GM19455 (cell line): ENCODE measurements at regions not wholly inside any gene's neighbourhood (a gene's known extent, or its start where the extent isn't known, plus 50 kb on each side); places are given as distances from the start of the nearest gene placed in this dataset.
"Not testable (repeated sequence)": the region's sequence is repeated elsewhere in the genome, so short reads cannot be mapped to it uniquely, and the experiment has no call there.

Experiments
- ATAC-seq: cut with Tn5 transposase; IDR thresholded peaks from one replicate; pipeline ENCODE4 v1.9.1; 2021; ENCODE audit not compliant: unreplicated experiment

GRCh38 chr5:111836426-111836825 is 79.4 kb upstream of the NREP start:
- no peak for ATAC-seq

- no peak for ATAC-seq
These were observed 78.1 kb upstream of the NREP start for GRCh38 chr5:111834926-111835599.

GRCh38 chr5:111830333-111830732 is 73.3 kb upstream of the NREP start:
- ATAC-seq = no peak

- no peak for ATAC-seq
These were observed 72.7 kb upstream of the NREP start for GRCh38 chr5:111829701-111830100.

GRCh38 chr5:111826064-111826463 is 69.1 kb upstream of the NREP start:
- ATAC-seq = no peak

- ATAC-seq = no peak
These were observed 63.1 kb upstream of the NREP start for GRCh38 chr5:111820072-111820471.

- ATAC-seq = not testable (repeated sequence)
These were observed 62.0 kb upstream of the NREP start for GRCh38 chr5:111819028-111819427.

- no peak for ATAC-seq
These were observed 56.5 kb upstream of the NREP start for GRCh38 chr5:111813537-111813936.

GRCh38 chr5:111810112-111810511 is 53.1 kb upstream of the NREP start:
- no peak for ATAC-seq
